ENCODE measurements at regions not wholly inside any gene's neighbourhood (a gene's known extent, or its start where the extent isn't known, plus 50 kb on each side); places are given as distances from the start of the nearest gene placed in this dataset.

DNA sequence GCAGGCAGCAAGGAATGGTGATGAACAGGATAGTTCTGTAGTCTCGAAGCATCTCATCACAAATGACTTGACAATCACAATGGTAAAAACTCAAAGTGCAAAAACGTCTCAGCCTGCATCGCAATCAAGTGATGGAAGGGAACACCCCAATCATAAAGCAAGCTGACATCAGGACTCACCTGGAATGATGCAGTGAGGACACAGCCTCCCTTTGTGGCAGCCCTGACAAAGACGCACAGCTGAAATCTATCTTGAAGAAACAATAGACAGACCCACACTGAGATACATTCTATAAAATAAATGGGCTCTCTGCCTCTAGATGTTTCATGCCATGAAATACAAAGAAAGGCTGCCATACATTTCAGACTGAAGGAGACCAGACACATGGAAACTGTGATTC is 748.0 kb upstream of the IGFBP3 start (continued):
- TF ChIP-seq ZNF462 (CRISPR knock-in tag; IDR thresholded peaks at IDR 0.05) (no peak), JUNB (IDR thresholded peaks at IDR 0.05; ENCODE audit: unreplicated experiment) (no peak), STAT1 (IDR thresholded peaks at IDR 0.05; ENCODE audit: unreplicated experiment) (no peak), EZH2phosphoT487 (IDR thresholded peaks at IDR 0.05; ENCODE audit: unreplicated experiment) (no peak), CTCF (conservative IDR thresholded peaks at IDR 0.05; ENCODE audit: low read depth in 2 of 2) (no peak)
- TF ChIP-seq, protein P1, sequence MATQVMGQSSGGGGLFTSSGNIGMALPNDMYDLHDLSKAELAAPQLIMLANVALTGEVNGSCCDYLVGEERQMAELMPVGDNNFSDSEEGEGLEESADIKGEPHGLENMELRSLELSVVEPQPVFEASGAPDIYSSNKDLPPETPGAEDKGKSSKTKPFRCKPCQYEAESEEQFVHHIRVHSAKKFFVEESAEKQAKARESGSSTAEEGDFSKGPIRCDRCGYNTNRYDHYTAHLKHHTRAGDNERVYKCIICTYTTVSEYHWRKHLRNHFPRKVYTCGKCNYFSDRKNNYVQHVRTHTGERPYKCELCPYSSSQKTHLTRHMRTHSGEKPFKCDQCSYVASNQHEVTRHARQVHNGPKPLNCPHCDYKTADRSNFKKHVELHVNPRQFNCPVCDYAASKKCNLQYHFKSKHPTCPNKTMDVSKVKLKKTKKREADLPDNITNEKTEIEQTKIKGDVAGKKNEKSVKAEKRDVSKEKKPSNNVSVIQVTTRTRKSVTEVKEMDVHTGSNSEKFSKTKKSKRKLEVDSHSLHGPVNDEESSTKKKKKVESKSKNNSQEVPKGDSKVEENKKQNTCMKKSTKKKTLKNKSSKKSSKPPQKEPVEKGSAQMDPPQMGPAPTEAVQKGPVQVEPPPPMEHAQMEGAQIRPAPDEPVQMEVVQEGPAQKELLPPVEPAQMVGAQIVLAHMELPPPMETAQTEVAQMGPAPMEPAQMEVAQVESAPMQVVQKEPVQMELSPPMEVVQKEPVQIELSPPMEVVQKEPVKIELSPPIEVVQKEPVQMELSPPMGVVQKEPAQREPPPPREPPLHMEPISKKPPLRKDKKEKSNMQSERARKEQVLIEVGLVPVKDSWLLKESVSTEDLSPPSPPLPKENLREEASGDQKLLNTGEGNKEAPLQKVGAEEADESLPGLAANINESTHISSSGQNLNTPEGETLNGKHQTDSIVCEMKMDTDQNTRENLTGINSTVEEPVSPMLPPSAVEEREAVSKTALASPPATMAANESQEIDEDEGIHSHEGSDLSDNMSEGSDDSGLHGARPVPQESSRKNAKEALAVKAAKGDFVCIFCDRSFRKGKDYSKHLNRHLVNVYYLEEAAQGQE (IDR thresholded peaks at IDR 0.05; ENCODE audit: unreplicated experiment): no peak
